Smooth muscle cell (in vitro differentiated cells): ENCODE measurements at regions not wholly inside any gene's neighbourhood (a gene's known extent, or its start where the extent isn't known, plus 50 kb on each side); places are given as distances from the start of the nearest gene placed in this dataset.

Source experiments
- DNase-seq: peaks from one replicate; lab custom pipeline; 2025; ENCODE audit not compliant: unreplicated experiment; lab: John Stamatoyannopoulos, UW
- H2AFZ ChIP-seq: fragments of 200-600 bp; sonication (generic); 2 replicates; pipeline ENCODE4 v1.6.0; 2016; ENCODE audit warnings: antibody characterized with exemption, low read depth, mild to moderate bottlenecking
- H3F3A ChIP-seq: fragments of 200-600 bp; sonication (generic); 2 replicates; pipeline ENCODE4 v1.6.0; 2017; ENCODE audit warnings: antibody characterized with exemption, low read depth
- H3K27ac ChIP-seq: fragments of 200-600 bp; sonication (generic); 2 replicates; pipeline ENCODE4 v1.5.1; 2016; ENCODE audit warnings: low read depth, mild to moderate bottlenecking
- H3K27me3 ChIP-seq: fragments of 200-600 bp; sonication (generic); 2 replicates; pipeline ENCODE4 v1.6.1; 2016; ENCODE audit warnings: low read depth, mild to moderate bottlenecking
- H3K36me3 ChIP-seq: fragments of 200-600 bp; sonication (generic); 2 replicates; pipeline ENCODE4 v1.5.1; 2016; ENCODE audit warnings: low read depth
- H3K4me1 ChIP-seq: fragments of 200-600 bp; sonication (generic); 2 replicates; pipeline ENCODE4 v1.5.1; 2016; ENCODE audit warnings: low read depth
- H3K4me2 ChIP-seq: fragments of 200-600 bp; sonication (generic); 2 replicates; pipeline ENCODE4 v1.6.0; 2016; ENCODE audit warnings: mild to moderate bottlenecking
- H3K4me3 ChIP-seq: fragments of 200-600 bp; sonication (generic); 2 replicates; pipeline ENCODE4 v1.5.1; 2016; ENCODE audit warnings: mild to moderate bottlenecking
- H3K79me2 ChIP-seq: fragments of 200-600 bp; sonication (generic); 2 replicates; pipeline ENCODE4 v1.6.0; 2016; ENCODE audit warnings: low read depth, mild to moderate bottlenecking
- H3K9ac ChIP-seq: fragments of 200-600 bp; sonication (generic); 2 replicates; pipeline ENCODE4 v1.6.0; 2016; ENCODE audit warnings: low read depth
- H3K9me3 ChIP-seq: fragments of 200-600 bp; sonication (generic); replicated peaks from 2 replicates; pipeline ENCODE4 v1.5.1; 2016; ENCODE audit warnings: low read depth
- H4K20me1 ChIP-seq: fragments of 200-600 bp; sonication (generic); 2 replicates; pipeline ENCODE4 v1.6.0; 2016; ENCODE audit warnings: low read depth
- WGBS: methylation state at CpG from one replicate; pipeline ENCODE4 v1.1.7; 2016; ENCODE audit warnings: low lambda C conversion rate; 5-methylcytosine and 5-hydroxymethylcytosine counted together
- TF ChIP-seq, protein P1 (sequence below): fragments of 200-600 bp; sonication (generic); IDR thresholded peaks from 2 replicates; pipeline ENCODE4 v1.5.1; 2017; ENCODE audit warnings: borderline replicate concordance, mild to moderate bottlenecking, antibody characterized with exemption; ENCODE audit not compliant: insufficient read depth, poor library complexity, severe bottlenecking

DNA sequence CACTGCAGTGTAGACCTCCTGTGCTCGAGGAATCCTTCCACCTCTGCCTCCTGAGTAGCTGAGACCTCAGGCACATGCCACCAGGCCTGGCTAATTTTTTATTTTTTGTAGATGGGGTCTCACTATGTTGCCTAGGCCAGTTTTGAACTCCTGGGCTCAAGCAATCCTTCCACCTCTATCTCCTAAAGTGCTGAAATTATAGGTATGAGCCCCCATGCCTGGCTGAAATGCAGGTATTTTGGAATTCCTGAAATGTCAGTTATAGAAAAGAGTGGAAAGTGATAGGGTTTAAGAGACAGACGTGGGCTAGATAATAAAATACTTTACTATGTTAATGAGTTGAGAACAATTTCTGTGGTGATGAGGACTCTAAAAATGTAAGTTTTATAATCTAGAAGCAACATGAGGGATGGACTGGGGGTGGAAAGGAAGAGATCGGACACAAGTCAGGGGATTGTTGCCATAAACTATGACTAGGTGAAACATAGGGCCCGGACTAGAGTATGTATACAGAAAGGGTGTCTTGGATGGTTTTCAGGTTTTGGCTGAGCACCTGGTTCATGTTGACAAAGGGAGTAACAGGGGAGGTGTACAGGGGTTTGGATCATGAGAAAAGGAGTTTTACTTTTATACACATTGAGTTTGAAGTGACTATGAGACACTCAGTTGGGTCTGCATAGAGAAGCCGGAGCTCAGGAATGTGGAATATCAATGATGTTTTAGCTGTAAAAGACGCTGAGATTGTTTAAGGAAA lies 165.6 kb upstream of the STARD13 start:
- Histone ChIP-seq H3K36me3 (no peaks in the 10 kb centered on the region), H3K27me3 (no peaks in the 10 kb centered on the region), H3K79me2 (no peaks in the 10 kb centered on the region), H3K9ac (no peak overlapping the region), H3K27ac (no peak overlapping the region), H3K4me1 (no peaks in the 10 kb centered on the region), H3K4me3 (no peak overlapping the region), H4K20me1 (no peaks in the 10 kb centered on the region), H3K9me3 (no peaks in the 10 kb centered on the region), H3F3A (no peaks in the 10 kb centered on the region), H3K4me2 (no peak overlapping the region), H2AFZ (no peak overlapping the region)
- 86% methylated on average over 6 of the region's 6 CpGs for WGBS
- TF ChIP-seq, protein P1, sequence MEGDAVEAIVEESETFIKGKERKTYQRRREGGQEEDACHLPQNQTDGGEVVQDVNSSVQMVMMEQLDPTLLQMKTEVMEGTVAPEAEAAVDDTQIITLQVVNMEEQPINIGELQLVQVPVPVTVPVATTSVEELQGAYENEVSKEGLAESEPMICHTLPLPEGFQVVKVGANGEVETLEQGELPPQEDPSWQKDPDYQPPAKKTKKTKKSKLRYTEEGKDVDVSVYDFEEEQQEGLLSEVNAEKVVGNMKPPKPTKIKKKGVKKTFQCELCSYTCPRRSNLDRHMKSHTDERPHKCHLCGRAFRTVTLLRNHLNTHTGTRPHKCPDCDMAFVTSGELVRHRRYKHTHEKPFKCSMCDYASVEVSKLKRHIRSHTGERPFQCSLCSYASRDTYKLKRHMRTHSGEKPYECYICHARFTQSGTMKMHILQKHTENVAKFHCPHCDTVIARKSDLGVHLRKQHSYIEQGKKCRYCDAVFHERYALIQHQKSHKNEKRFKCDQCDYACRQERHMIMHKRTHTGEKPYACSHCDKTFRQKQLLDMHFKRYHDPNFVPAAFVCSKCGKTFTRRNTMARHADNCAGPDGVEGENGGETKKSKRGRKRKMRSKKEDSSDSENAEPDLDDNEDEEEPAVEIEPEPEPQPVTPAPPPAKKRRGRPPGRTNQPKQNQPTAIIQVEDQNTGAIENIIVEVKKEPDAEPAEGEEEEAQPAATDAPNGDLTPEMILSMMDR: no peak
- DNase-seq: no peak

DNA sequence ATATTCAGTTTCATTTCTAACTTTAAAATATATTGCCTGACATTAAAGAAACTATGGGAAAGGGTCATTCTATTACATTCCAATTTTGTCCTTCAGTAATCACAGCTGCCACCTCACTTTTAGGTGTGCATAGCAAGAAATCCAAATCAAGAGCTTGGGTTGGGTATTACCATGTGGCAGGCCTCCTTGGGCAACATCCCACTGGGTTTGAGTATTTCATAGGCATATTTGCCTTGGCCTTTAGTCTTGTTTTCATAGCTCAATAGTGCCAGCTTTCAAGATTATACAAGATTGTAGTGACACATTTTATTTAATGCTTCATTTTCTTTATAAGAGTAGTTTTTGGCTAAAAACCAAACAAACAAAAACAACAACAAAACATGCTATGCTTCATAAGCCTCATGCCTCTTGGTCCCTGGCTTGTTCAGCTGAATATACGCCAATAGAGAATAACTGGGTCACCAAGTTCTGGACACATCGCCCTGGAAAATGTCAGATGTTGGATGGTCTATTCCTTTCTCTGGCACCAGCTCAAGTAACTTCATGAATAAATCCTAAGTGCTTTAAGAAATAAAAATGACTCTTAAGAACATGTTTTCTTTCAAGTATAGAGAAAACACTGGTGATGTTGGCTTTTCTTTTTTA lies 167.4 kb upstream of the STARD13 start:
- no peak overlapping the region for H3K4me2 ChIP-seq
- H2AFZ ChIP-seq: no peak overlapping the region
- no peak overlapping the region for H3K27ac ChIP-seq
- WGBS: 94% methylated on average over 2 of the region's 2 CpGs
- no peaks in the 10 kb centered on the region for H3K27me3 ChIP-seq
- no peaks in the 10 kb centered on the region for H3K4me1 ChIP-seq
- no peaks in the 10 kb centered on the region for H3K79me2 ChIP-seq
- no peaks in the 10 kb centered on the region for H4K20me1 ChIP-seq
- no peaks in the 10 kb centered on the region for H3K36me3 ChIP-seq
- no peaks in the 10 kb centered on the region for H3F3A ChIP-seq
- H3K9ac ChIP-seq: no peak overlapping the region
- H3K9me3 ChIP-seq: peaks cover 5% of the 10 kb centered on the region
- H3K4me3 ChIP-seq: no peak overlapping the region
- TF ChIP-seq, protein P1: no peak
- DNase-seq: no peak

DNA sequence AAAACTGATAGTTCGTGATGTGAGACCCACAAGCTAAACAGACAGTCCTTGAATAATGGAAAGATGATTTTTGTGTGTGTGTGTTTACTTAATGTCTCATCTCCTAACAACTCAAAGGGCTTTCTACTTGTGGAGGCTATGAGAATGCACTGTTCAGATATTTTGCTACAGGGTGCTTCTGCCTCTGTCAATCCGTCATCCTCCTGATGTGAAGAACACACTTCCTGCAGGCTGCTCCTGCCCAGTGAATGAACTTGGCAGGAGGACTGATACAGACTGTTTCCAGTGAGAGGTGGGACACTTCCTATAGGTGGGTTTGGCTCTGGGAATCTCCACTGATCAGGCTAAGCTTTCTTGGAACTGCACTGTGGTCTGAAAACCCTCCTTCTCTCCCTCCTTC lies 168.4 kb upstream of the STARD13 start:
- Histone ChIP-seq H3K9me3 (peaks cover 5% of the 10 kb centered on the region), H3K36me3 (no peaks in the 10 kb centered on the region), H3K27me3 (no peaks in the 10 kb centered on the region), H3K79me2 (no peaks in the 10 kb centered on the region), H4K20me1 (no peaks in the 10 kb centered on the region), H2AFZ (no peak overlapping the region), H3K4me3 (no peak overlapping the region), H3K4me1 (no peaks in the 10 kb centered on the region), H3K4me2 (no peak overlapping the region), H3K27ac (no peak overlapping the region), H3K9ac (no peak overlapping the region), H3F3A (no peaks in the 10 kb centered on the region)
- TF ChIP-seq, protein P1: no peak
- WGBS: 82% methylated on average over 2 of the region's 2 CpGs
- DNase-seq: no peak
